Central memory CD8-positive, alpha-beta T cell (primary cell): ENCODE measurements at regions not wholly inside any gene's neighbourhood (a gene's known extent, or its start where the extent isn't known, plus 50 kb on each side); places are given as distances from the start of the nearest gene placed in this dataset.
A peak's percentile ranks its signal among the peaks of the same experiment; 100 is the strongest.

Experiments used
- ATAC-seq: fragments of 150-1000 bp; cut with Tn5 transposase; replicated peaks from 2 replicates; pipeline ENCODE4 v1.10.0; 2022; ENCODE audit warnings: mild to moderate bottlenecking, moderate FRiP score, moderate number of reproducible peaks; ENCODE audit not compliant: poor library complexity, severe bottlenecking; ENCODE audit errors: extremely low read depth
- DNase-seq, 2 donors: peaks; one replicate each; pipeline ENCODE4 v3.0.0; 2021; ENCODE audit warnings: low spot score in 2 of 2
- H3K27ac Mint-ChIP-seq: one replicate; pipeline ENCODE4 v1.8.0; 2022; ENCODE audit warnings: low read depth, mild to moderate bottlenecking, moderate library complexity, mixed read lengths
- H3K27me3 Mint-ChIP-seq: one replicate; pipeline ENCODE4 v1.8.0; 2022; ENCODE audit warnings: mixed read lengths
- H3K36me3 Mint-ChIP-seq: one replicate; pipeline ENCODE4 v1.8.0; 2022; ENCODE audit warnings: mild to moderate bottlenecking, moderate library complexity, mixed read lengths; ENCODE audit not compliant: insufficient read depth
- H3K4me1 Mint-ChIP-seq: one replicate; pipeline ENCODE4 v1.8.0; 2022; ENCODE audit warnings: mixed read lengths
- H3K4me3 Mint-ChIP-seq: one replicate; pipeline ENCODE4 v1.8.0; 2022; ENCODE audit warnings: mild to moderate bottlenecking, moderate library complexity, mixed read lengths
- H3K9me3 Mint-ChIP-seq: one replicate; pipeline ENCODE4 v1.8.0; 2022; ENCODE audit warnings: mixed read lengths

DNA sequence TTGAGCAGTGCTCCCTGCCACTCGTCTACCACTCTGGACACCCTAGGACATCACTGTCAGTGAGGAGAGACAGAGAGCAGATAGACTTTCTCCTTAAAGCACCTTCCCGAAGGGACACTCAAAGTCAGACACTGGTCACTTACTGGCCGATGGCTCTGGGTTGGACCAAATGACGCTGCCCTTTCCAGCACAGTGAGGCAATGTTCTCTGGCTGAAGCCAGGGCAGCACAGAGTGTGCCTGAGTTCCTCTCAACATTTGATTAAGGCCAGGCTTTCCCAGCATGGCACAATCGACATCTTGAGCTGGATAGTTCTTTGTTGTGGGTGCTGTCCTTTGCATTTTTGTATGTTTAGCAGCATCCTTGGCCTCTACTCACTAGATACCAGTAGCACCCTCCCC is 206.2 kb downstream of the CSNK2A3 start:
- ATAC-seq = no peak
- Mint-ChIP-seq H3K4me3 (no peak overlapping the region), H3K27ac (no peak overlapping the region), H3K27me3 (no peaks in the 10 kb centered on the region), H3K36me3 (no peaks in the 10 kb centered on the region), H3K9me3 (no peaks in the 10 kb centered on the region), H3K4me1 (peaks cover 21% of the 10 kb centered on the region)
- DNase-seq = no peak

DNA sequence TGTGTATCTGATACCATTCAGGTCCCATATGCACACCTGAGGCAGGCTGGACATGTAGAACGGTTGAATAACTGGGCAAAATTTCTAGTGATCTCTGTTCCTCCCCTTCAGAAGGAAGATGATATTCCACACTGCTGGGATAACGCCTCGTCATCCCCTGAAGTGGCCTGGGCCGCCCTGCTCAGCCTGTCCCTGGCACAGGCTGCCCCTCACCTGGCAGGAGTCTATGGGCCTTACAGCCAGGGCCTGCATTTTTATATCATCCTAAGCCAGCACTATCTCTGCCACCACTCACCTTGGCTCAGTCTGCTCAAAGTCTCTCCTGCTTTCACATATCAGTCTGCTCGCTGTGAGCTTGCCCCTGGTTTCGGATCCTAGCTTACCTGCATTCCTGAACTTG is 209.2 kb downstream of the CSNK2A3 start:
- ATAC-seq (no peak), DNase-seq (no peak)
- no peak overlapping the region for H3K4me3 Mint-ChIP-seq
- no peaks in the 10 kb centered on the region for H3K9me3 Mint-ChIP-seq
- no peaks in the 10 kb centered on the region for H3K36me3 Mint-ChIP-seq
- no peaks in the 10 kb centered on the region for H3K27me3 Mint-ChIP-seq
- H3K27ac Mint-ChIP-seq = no peak overlapping the region
- peaks cover 7% of the 10 kb centered on the region for H3K4me1 Mint-ChIP-seq

DNA sequence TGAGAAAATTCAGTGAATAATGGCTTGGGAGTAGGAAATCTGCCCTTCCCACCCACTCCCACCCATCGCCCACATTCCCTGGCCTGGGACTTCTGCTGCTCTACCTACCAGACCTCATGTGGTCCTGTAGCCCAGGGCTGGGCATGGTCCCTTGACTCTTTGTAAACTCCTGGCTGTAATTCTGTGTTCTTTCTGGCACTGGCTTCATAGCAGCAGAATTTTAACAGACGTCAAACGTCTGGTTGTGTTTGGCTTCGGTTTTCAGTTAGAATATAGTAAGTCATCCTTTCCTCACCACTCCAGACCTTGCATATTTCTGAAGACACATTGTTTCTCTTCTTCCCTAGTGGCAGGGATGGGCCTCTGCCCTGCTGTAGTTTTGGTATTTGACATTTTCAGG is 210.6 kb downstream of the CSNK2A3 start:
- Mint-ChIP-seq H3K27me3 (no peaks in the 10 kb centered on the region), H3K4me1 (peaks cover 5% of the 10 kb centered on the region), H3K4me3 (no peak overlapping the region), H3K9me3 (no peaks in the 10 kb centered on the region), H3K27ac (no peak overlapping the region), H3K36me3 (no peaks in the 10 kb centered on the region)
- ATAC-seq (no peak), DNase-seq (no peak)

DNA sequence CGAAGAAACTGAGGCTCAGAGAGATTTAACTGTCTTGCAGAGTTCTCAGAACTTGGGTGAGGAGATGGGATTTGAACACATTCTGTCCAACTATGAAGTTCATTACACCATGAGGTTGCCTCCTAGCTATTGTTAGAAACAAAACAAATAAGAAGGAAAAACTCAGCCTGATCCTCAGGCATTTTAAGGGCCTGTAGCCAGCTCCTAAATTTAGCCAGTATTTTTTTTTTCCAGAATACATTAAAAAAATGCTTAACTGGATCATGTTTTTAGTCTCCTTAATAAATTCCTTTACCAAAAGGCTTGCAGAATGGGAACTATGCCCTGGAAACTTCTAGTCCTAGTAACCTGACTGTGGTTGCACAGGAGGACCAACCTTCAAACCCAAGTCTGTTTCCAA is 212.0 kb downstream of the CSNK2A3 start:
- peaks cover 8% of the 10 kb centered on the region for H3K4me1 Mint-ChIP-seq

DNA sequence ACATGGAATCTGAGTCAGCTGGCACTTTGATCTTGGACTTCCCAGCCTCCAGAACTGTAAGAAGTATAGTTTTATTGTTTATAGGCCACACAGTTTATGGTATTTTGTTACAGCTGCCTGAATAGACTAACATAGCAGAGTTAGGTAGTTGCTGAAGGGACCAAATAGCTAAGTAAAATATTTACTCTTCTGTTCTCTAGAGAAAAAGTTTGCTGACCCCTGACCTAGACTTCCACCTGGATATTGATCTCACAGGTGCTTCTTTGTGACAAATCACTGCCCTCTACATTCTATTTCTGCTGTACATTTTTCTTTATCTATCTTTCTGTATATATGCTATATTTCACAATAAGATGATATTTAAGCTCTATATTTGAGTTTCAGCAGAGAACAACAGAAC is 212.5 kb downstream of the CSNK2A3 start:
- no peak overlapping the region for H3K27ac Mint-ChIP-seq
- H3K4me1 Mint-ChIP-seq = peaks cover 8% of the 10 kb centered on the region
- no peaks in the 10 kb centered on the region for H3K27me3 Mint-ChIP-seq
- ATAC-seq = no peak
- no peak for DNase-seq
- no peaks in the 10 kb centered on the region for H3K9me3 Mint-ChIP-seq
- no peak overlapping the region for H3K4me3 Mint-ChIP-seq
- no peaks in the 10 kb centered on the region for H3K36me3 Mint-ChIP-seq

More for the DNA sequence above, 212.0 kb downstream of the CSNK2A3 start:
- ATAC-seq (no peak), DNase-seq (no peak)
- H3K27ac Mint-ChIP-seq = no peak overlapping the region
- H3K4me3 Mint-ChIP-seq = no peak overlapping the region
- no peaks in the 10 kb centered on the region for H3K9me3 Mint-ChIP-seq
- H3K27me3 Mint-ChIP-seq = no peaks in the 10 kb centered on the region
- no peaks in the 10 kb centered on the region for H3K36me3 Mint-ChIP-seq

DNA sequence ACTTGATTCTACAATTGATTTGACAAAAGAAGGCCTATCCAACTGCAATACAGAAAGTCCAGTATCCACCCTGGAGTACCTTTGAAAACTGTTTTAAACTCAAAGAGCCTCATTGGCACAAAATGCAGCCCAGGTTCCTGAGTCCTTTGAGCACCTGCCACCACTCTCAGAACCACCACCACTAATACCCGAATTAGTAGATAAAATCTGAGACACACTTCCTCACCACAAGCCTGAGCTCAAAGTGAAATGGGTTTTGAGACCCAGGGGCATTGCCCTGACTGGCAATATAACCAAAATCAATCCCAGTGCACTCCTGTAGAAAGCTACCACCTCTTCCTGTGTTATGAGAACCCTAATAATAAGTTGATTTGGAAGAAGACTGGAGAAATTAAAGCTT is 215.7 kb downstream of the CSNK2A3 start:
- Mint-ChIP-seq H3K9me3 (no peaks in the 10 kb centered on the region), H3K27ac (no peak overlapping the region), H3K36me3 (no peaks in the 10 kb centered on the region), H3K4me3 (no peak overlapping the region), H3K4me1 (peaks cover 8% of the 10 kb centered on the region), H3K27me3 (peaks cover 18% of the 10 kb centered on the region)
- DNase-seq (no peak), ATAC-seq (peak; percentile 14)

DNA sequence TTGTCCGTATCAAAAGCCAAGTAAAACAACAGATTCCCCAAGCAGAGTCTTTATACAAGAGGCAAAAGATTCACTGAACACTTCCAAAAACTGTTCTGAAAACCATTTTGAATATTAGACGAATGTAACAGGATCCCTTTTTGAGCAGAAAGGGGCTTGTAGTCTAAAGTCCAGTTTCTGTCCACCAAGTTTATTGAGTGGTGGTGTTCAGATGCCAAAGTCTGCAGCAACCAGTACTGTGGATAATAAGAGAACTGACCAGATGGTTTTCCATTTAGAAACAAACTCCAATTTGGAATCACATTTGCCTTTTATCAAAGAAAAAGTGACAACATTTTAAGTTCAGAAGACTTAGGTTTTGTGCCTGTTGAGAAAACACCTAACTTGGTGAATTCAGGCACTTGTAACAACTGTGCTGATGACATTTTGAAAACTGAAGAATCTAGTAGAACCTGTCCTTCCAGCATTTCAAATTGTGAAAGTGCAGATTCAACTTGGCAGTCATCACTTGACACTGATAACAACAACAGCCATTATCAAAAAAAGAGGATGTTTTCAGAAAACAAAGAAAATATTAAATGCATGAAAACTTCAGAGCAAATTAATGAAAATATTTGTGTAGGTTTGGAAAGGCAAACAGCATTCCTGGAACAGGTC is 217.1 kb downstream of the CSNK2A3 start:
- Mint-ChIP-seq H3K36me3 (no peaks in the 10 kb centered on the region), H3K27ac (no peak overlapping the region), H3K4me3 (no peak overlapping the region), H3K27me3 (peaks cover 24% of the 10 kb centered on the region), H3K4me1 (peaks cover 8% of the 10 kb centered on the region), H3K9me3 (no peaks in the 10 kb centered on the region)
- ATAC-seq (no peak), DNase-seq (no peak)

DNA sequence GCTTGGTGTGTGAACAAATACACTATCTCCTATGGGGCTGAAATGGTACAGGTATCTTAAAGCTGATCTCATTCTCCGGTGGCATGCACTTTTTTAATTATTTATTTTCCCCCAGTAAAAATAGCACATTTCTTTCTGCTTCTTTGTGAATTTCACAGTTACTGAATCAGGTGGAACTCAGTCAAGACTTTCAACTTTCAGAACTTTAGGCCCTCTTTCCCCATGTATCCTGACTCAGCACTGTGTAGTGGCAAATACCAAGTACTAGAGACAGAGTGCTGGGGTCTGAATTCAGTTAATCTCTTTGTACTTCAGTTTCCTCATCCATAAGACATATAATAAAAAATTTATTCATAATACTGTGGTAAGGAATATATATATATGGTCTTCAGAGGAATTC is 223.9 kb downstream of the CSNK2A3 start:
- Mint-ChIP-seq H3K27ac (no peak overlapping the region), H3K9me3 (peaks cover 6% of the 10 kb centered on the region), H3K4me3 (no peak overlapping the region), H3K4me1 (no peaks in the 10 kb centered on the region), H3K27me3 (peaks cover 92% of the 10 kb centered on the region), H3K36me3 (peaks cover 1% of the 10 kb centered on the region)
- ATAC-seq = no peak
- no peak for DNase-seq

DNA sequence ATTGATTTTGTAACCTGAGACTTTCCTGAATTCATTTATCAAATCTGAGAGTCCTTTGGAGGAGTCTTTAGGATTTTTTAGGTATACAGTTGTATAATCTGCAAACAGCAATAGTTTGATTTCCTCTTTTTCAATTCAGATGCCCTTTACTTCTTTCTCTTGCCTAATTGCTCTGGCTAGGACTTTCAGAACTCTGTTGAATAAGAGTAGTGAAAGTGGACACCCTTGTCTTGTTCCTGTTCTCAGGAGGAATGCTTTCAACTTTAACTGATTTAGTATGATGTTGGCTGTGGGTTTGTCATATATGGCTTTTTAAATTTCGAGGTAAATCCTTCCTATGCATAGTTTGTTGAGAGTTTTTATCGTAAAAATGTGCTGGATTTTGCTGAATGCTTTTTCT is 227.4 kb downstream of the CSNK2A3 start:
- no peak for ATAC-seq

DNA sequence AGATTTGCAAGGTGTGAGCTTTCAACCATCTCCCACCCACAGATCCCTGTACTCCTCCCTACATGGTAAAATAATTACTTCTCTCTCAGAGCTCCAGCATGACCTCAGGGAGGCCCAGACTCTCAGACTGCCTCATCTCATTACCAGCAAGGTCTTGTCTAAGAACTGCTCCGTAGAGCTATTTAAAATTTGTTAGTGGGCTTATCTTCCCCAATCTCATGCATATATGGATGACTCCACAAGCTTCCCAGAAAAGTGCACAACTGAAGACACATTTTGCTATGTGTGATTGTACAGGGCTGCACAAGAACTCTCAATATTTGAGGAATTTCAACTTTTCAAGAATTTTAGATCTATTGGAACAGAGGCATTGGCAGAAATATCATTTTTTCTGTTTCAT is 230.3 kb downstream of the CSNK2A3 start:
- ATAC-seq (no peak), DNase-seq (no peak)
- peaks cover 1% of the 10 kb centered on the region for H3K36me3 Mint-ChIP-seq
- H3K27me3 Mint-ChIP-seq = peaks cover 43% of the 10 kb centered on the region
- no peaks in the 10 kb centered on the region for H3K9me3 Mint-ChIP-seq
- no peak overlapping the region for H3K27ac Mint-ChIP-seq
- no peak overlapping the region for H3K4me3 Mint-ChIP-seq
- H3K4me1 Mint-ChIP-seq = no peaks in the 10 kb centered on the region

More for the DNA sequence above, 227.4 kb downstream of the CSNK2A3 start:
- Mint-ChIP-seq H3K9me3 (peaks cover 6% of the 10 kb centered on the region), H3K27ac (no peak overlapping the region), H3K4me1 (no peaks in the 10 kb centered on the region), H3K4me3 (no peak overlapping the region), H3K27me3 (peaks cover 66% of the 10 kb centered on the region), H3K36me3 (peaks cover 1% of the 10 kb centered on the region)
- no peak for DNase-seq

DNA sequence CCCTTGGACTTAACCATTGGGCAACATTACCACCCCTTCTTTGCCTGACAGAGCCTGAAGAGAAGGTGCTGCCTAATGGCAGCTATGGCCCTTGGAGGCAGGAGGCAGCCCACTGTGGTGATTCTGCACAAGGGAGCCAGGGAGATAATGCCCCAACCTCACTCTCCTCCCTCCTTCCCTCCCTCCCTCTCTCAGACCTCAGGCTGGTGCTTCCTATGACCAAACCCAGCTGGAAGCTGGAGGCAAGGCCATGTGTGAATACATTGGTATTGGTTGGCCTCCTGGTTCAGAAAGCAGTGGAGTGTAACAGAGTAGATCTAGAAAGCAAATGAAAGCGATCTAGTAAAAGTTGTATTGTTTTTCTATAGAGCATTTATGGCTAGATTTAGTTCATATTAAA is 233.1 kb downstream of the CSNK2A3 start:
- H3K27me3 Mint-ChIP-seq = peaks cover 40% of the 10 kb centered on the region
- DNase-seq = no peak
- H3K9me3 Mint-ChIP-seq = peaks cover 5% of the 10 kb centered on the region
- H3K4me1 Mint-ChIP-seq = no peaks in the 10 kb centered on the region
- no peak overlapping the region for H3K4me3 Mint-ChIP-seq
- H3K36me3 Mint-ChIP-seq = no peaks in the 10 kb centered on the region
- ATAC-seq = no peak
- H3K27ac Mint-ChIP-seq = no peak overlapping the region

DNA sequence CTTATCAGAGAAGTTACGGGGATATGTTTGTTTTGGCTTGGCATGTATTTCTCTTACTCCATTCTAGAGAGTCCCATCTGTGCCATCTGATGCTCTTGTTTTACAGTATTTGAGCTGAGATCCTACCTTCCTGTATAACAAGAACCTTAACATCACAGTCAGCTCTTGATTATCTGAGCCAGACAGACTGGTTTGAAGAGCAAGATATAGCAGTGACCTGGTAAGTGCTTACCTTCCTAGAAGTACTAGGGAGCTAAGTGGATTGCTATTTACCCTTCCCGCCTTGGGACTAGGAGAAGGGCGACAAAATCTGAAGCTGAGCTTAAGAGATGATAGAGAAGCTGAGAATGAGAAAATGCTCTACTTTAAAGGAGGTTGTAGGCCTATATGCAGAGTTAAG is 235.3 kb downstream of the CSNK2A3 start:
- peaks cover 15% of the 10 kb centered on the region for H3K9me3 Mint-ChIP-seq
- H3K27me3 Mint-ChIP-seq = peaks cover 32% of the 10 kb centered on the region
- H3K4me3 Mint-ChIP-seq = no peak overlapping the region
- H3K4me1 Mint-ChIP-seq = no peaks in the 10 kb centered on the region
- DNase-seq (no peak), ATAC-seq (no peak)
- H3K36me3 Mint-ChIP-seq = no peaks in the 10 kb centered on the region
- H3K27ac Mint-ChIP-seq = no peak overlapping the region

DNA sequence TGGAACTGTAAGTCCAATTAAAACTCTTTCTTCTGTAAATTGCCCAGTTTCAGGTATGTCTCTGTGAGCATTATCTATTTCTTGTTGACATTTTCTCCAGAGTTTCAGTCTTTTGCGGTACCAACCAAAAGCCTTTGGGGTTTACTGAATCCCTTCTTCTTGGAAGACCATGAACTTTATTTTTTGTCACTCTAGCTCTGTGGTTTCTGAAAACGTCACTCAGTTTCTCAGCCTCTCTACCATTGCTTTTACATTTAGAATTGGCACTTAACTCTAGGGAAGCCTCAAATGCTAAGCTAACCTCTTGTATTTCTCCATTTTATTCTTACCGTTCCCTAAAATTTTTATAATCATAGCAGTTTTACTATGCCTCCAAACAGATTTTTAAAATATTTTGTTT is 237.6 kb downstream of the CSNK2A3 start:
- Mint-ChIP-seq H3K27ac (no peak overlapping the region), H3K27me3 (peaks cover 43% of the 10 kb centered on the region), H3K4me1 (no peaks in the 10 kb centered on the region), H3K4me3 (no peak overlapping the region), H3K9me3 (peaks cover 15% of the 10 kb centered on the region), H3K36me3 (no peaks in the 10 kb centered on the region)
- ATAC-seq = no peak
- DNase-seq = no peak
